COLO668 (cell line): ENCODE measurements at regions not wholly inside any gene's neighbourhood (a gene's known extent, or its start where the extent isn't known, plus 50 kb on each side); places are given as distances from the start of the nearest gene placed in this dataset.
"Not testable (repeated sequence)": the region's sequence is repeated elsewhere in the genome, so short reads cannot be mapped to it uniquely, and the experiment has no call there.

Experiments
- DNase-seq: peaks from one replicate; lab custom pipeline; 2025; ENCODE audit not compliant: unreplicated experiment; lab: John Stamatoyannopoulos, UW

- DNase-seq = no peak
These were observed 314.7 kb upstream of the ROPN1 start for GRCh38 chr3:124306665-124307064.

DNA sequence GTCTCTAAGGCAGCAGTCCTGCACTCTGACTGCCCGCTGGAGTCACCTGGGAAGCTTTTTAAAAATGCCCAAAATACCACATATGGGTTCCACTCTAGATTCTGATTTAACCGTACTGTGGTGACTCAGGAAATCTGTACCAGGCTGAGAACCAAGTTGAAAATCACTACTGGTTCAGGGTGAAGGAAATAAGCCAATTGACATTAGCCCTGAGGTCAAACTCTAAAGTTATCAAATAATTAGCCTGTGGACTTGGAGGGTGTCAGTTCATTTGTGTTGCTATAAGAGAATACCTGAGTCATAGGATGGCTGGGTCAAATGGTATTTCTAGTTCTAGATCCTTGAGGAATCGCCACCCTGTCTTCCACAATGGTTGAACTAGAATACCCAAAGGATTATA, 321.7 kb upstream of the ROPN1 start:
- no peak for DNase-seq

- no peak for DNase-seq
These were observed 323.5 kb upstream of the ROPN1 start for GRCh38 chr3:124315215-124316033.

- no peak for DNase-seq
These were observed 324.0 kb upstream of the ROPN1 start for GRCh38 chr3:124316034-124316287.

DNA sequence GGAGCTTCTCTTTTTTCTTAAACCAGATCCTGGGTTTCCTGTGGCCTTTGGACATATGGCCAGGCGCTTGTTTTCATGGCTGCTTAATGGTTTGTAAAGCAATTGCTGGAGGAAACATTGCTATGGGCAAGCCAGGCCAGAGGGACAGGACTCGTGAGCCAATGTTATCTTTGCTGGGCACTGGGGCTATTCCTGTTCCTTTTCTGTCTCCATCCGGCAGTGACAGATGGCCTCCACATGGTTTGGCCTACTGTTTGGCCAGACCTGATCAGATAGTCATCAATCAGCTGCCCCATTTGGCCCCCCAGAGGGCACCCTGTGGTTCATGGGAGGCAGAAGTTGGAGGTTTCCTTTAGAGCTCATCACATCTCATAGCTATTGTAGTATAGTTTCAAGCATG, 326.1 kb upstream of the ROPN1 start:
- DNase-seq = no peak

DNA sequence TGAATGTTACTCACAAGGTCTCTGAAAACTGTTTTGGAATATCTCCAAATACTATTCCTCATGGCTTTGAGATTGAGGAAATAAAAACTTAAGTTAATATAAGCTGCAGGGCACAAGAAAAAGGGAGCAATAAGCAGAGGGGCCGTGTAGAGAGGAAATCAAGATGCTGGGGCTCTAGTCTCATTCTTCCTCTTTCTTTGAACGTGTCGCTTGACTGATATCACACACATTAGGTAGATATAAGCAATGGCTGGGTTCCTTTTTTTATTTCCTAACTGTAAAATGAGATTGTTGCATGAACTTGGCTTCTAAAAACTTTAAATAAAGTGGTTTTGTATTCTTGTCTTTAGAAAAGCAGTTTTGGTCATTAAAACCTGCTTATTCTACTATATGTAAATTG, 326.7 kb upstream of the ROPN1 start:
- no peak for DNase-seq

DNA sequence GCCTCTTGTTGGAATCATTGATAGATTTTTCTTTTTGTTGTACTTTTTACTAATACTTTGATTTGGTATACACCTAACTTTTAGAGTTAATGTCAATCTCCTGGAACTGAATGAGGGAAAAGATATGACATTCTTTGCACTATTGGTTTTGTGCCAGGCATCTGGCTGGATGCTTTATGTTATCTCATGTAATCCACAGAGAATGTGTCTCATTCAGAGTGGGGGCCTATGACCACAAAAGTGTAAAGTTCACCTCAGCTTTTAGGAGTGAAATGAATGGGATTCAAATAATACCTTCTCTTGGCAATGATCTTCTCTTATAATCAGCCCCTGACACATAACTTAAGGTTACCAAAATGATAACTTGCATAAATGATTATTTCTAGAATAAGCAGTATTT, 329.1 kb upstream of the ROPN1 start:
- DNase-seq = no peak

GRCh38 chr3:124322309-124322880, 330.5 kb upstream of the ROPN1 start:
- DNase-seq = no peak

- DNase-seq = no peak
These were observed 331.0 kb upstream of the ROPN1 start for GRCh38 chr3:124322966-124323365.

GRCh38 chr3:124325248-124325647, 333.3 kb upstream of the ROPN1 start:
- DNase-seq = no peak

DNA sequence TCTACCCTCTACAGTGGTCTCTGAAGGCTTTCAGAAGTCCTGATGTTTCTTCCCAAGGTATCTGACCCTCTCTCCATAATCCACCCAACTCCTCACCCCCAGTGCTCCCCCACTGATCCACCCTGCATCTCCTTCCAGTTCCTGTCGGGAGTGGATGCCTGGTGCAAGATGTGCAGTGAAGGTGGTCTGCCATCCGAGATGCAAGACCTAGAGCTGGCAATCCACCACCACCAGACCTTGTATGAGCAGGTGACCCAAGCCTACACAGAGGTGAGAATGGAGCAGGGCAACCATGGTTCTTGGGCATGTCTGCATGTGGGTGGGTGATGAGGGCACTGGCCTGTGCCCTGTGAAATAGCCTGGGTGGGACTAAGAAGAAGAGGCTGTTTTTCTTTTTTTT, 337.8 kb upstream of the ROPN1 start:
- no peak for DNase-seq

DNA sequence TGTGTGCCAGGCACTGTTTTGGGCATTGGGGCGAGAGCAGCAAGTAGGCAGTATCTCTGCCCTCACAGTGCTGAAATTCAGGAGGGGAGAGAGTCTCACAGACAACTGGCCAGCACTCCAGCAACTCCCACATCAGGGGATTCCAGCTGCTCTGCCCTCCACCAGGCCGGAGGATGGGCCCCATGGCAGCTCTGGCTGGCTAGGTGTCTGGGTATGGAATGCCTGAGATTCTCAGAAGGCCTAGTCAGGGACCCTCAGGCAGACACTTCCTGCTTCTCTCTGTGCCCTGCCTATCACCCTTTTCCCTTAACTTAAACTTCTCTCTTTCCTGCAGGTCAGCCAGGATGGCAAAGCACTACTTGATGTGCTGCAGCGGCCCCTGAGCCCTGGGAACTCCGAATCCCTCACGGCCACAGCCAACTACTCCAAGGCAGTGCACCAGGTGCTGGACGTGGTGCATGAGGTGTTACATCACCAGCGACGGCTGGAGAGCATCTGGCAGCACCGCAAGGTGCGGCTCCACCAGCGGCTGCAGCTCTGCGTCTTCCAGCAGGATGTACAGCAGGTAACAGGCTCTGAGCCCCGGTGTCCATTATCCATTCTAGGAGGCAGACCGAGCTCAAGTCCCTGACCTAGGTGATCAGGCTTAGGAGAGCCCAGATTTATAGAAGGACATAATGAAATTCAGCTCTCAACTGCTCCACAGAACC, 342.2 kb upstream of the ROPN1 start:
- no peak for DNase-seq

DNA sequence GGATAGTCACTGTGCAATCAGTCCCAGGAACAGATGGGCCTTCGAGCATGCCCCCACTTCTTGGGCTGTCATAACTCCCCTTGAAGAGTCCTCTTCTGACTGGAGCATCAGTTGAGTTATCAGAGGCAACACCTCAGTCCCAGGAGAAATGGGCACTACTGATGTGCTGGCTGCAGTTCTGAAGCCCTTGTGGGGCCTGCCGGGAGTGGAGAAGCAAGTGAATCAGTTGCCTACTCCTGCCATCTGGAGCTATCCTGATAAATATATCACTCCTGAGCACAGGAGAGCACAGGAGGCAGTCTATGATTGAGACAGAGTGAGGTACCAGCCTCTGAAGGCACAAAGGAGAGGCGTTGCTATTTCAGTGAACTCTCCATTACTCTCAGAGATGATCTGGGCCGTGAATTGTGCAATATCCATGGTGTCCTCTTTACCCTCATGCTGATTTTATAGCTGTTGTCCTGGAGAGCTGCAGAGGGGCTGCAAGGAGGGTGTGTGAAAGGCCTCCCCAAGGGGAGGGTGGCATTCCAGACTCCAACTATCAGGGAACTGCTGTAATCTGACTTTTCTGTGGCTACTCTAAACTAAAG, 344.2 kb upstream of the ROPN1 start:
- no peak for DNase-seq

DNA sequence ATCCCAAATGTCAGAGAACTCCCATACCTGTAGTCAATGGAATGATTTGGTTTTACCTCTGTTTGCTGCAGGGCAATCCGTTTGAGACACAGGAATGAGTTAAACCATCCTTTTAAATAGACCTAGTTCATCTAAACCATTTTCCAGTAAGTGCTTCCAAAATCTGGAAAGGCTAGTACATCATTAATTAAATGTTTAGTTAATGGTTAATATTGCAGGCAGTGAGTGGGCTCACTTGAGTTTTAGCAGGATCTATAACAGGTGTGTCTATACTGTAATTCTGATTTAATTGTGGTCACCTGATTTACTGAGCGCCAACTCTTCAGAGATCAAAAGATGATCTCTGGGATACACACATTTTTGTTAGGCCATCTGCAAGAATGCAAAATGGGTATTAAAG, 353.9 kb upstream of the ROPN1 start:
- no peak for DNase-seq

- DNase-seq = no peak
These were observed 354.6 kb upstream of the ROPN1 start for GRCh38 chr3:124346487-124346886.

GRCh38 chr3:124347418-124347817, 355.5 kb upstream of the ROPN1 start:
- peak; percentile 33 for DNase-seq

- DNase-seq = not testable (repeated sequence)
These were observed 356.6 kb upstream of the ROPN1 start for GRCh38 chr3:124348555-124348954.

DNA sequence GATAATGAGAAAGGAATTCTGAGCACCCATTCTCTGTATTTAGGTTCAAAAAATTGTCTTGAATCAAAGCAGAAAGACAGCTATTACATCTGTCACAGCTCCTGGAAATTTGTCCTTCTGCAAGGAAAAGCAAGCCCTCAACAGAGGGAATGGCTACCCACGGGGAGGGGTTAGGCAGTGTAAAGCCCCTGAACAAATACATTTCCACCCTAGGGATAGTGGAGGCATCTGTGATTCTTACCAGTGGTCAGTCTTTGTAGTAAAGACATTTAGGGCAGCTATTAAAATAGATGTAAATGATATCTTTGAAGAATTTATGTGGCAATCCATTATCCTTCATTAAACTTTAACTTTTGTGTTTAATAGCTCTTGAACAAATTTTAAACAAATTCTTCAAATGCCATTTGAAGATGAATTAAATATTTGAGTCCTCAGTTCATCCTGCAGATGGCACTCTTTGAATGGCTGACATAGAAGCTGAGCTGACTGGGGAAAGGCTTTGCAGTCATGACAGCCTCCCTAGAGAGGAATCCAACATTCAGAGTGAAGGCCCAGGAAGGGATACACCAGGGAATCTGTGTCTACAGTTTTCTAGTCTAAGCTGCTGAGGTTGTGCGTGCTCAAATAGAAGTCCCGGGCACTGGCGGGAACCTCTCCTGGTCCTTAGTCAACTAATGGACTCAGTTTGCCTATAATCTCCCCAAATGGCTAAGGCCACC, 359.7 kb upstream of the ROPN1 start:
- peak; percentile 38 for DNase-seq

DNA sequence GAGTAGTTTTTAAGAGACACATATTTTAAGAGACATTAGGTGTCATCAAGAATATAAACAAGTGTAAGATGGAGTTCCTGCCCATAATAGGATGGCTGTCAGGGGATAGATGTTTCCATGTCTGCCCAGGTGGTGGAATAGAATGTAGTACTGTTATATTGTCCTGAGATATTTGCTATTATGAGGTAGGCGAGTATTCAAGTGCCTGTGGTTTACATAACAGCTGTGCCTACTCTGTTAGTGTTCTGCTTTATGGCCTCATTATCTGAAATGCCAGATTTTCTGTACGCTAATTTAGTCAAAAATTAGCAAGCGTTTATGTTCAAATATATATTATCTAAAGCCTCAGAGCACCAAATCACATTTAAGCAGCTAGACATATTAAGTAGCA, 360.2 kb upstream of the ROPN1 start:
- no peak for DNase-seq

GRCh38 chr3:124353691-124354090, 361.8 kb upstream of the ROPN1 start:
- no peak for DNase-seq

GRCh38 chr3:124354150-124354549, 362.2 kb upstream of the ROPN1 start:
- DNase-seq = no peak

GRCh38 chr3:124358156-124358555, 366.2 kb upstream of the ROPN1 start:
- no peak for DNase-seq
